ENCODE measurements at regions not wholly inside any gene's neighbourhood (a gene's known extent, or its start where the extent isn't known, plus 50 kb on each side); places are given as distances from the start of the nearest gene placed in this dataset.
"Not testable (repeated sequence)": the region's sequence is repeated elsewhere in the genome, so short reads cannot be mapped to it uniquely, and the experiment has no call there.

- DNase-seq: no peak
Observed at GRCh38 chrX:20711366-20711765, 444.7 kb upstream of the RPS6KA3 start.

GRCh38 chrX:20693078-20693477 is 426.4 kb upstream of the RPS6KA3 start:
- DNase-seq: no peak

GRCh38 chrX:20686256-20686655 is 419.5 kb upstream of the RPS6KA3 start:
- no peak for DNase-seq

GRCh38 chrX:20685652-20686051 is 418.9 kb upstream of the RPS6KA3 start:
- DNase-seq: no peak

- no peak for DNase-seq
Observed at GRCh38 chrX:20681683-20682082, 415.0 kb upstream of the RPS6KA3 start.

GRCh38 chrX:20680998-20681397 is 414.3 kb upstream of the RPS6KA3 start:
- DNase-seq: no peak

- DNase-seq: no peak
Observed at GRCh38 chrX:20672476-20672875, 405.8 kb upstream of the RPS6KA3 start.

- DNase-seq: not testable (repeated sequence)
Observed at GRCh38 chrX:20671746-20672145, 405.0 kb upstream of the RPS6KA3 start.

- no peak for DNase-seq
Observed at GRCh38 chrX:20670611-20671010, 403.9 kb upstream of the RPS6KA3 start.

- no peak for DNase-seq
Observed at GRCh38 chrX:20668550-20668949, 401.8 kb upstream of the RPS6KA3 start.

GRCh38 chrX:20666331-20666730 is 399.6 kb upstream of the RPS6KA3 start:
- no peak for DNase-seq

- DNase-seq: no peak
Observed at GRCh38 chrX:20665481-20665880, 398.8 kb upstream of the RPS6KA3 start.

- no peak for DNase-seq
Observed at GRCh38 chrX:20664774-20665173, 398.1 kb upstream of the RPS6KA3 start.

- no peak for DNase-seq
Observed at GRCh38 chrX:20664131-20664530, 397.4 kb upstream of the RPS6KA3 start.

- DNase-seq: no peak
Observed at GRCh38 chrX:20663336-20663735, 396.6 kb upstream of the RPS6KA3 start.

GRCh38 chrX:20656721-20657120 is 390.0 kb upstream of the RPS6KA3 start:
- DNase-seq: no peak

- no peak for DNase-seq
Observed at GRCh38 chrX:20654596-20655106, 387.9 kb upstream of the RPS6KA3 start.

- no peak for DNase-seq
Observed at GRCh38 chrX:20653070-20653469, 386.4 kb upstream of the RPS6KA3 start.

GRCh38 chrX:20641954-20642353 is 375.2 kb upstream of the RPS6KA3 start:
- DNase-seq: no peak

- no peak for DNase-seq
Observed at GRCh38 chrX:20639115-20639514, 372.4 kb upstream of the RPS6KA3 start.

- DNase-seq: no peak
Observed at GRCh38 chrX:20637351-20637750, 370.6 kb upstream of the RPS6KA3 start.

GRCh38 chrX:20633451-20633850 is 366.7 kb upstream of the RPS6KA3 start:
- no peak for DNase-seq

GRCh38 chrX:20623448-20623847 is 356.7 kb upstream of the RPS6KA3 start:
- no peak for DNase-seq

- no peak for DNase-seq
Observed at GRCh38 chrX:20620306-20620705, 353.6 kb upstream of the RPS6KA3 start.

GRCh38 chrX:20609916-20610415 is 343.3 kb upstream of the RPS6KA3 start:
- DNase-seq: no peak

- no peak for DNase-seq
Observed at GRCh38 chrX:20606831-20607230, 340.1 kb upstream of the RPS6KA3 start.
